Gastroesophageal sphincter (tissue), 4 donors: ENCODE measurements at regions not wholly inside any gene's neighbourhood (a gene's known extent, or its start where the extent isn't known, plus 50 kb on each side); places are given as distances from the start of the nearest gene placed in this dataset.

Experiments used
- ATAC-seq: fragments of 150-250 bp; one replicate; pipeline ENCODE4 v1.9.1; 2016; ENCODE audit warnings: mild to moderate bottlenecking, moderate library complexity
- H3K27ac ChIP-seq, 4 donors: fragments of 200-600 bp; sonication (generic) in 3 of 4; 1 replicate in 3 of 4; 2 replicates in 1 of 4; pipeline ENCODE4 v1.5.1; 2016 to 2019
- H3K27me3 ChIP-seq: fragments of 200-600 bp; sonication (generic); one replicate; pipeline ENCODE4 v1.5.1; 2019
- H3K36me3 ChIP-seq, 2 donors: fragments of 200-600 bp; sonication (generic); one replicate each; pipeline ENCODE4 v1.5.1; 2019; ENCODE audit warnings: control low read depth in 1 of 2
- H3K4me1 ChIP-seq, 3 donors: fragments of 200-600 bp; sonication (generic); 1 replicate in 2 of 3; 2 replicates in 1 of 3; pipeline ENCODE4 v1.5.1; 2016 to 2019; ENCODE audit warnings: control low read depth in 2 of 3
- H3K4me3 ChIP-seq, 2 donors: fragments of 200-600 bp; sonication (generic); one replicate each; pipeline ENCODE4 v1.5.1; 2019; ENCODE audit warnings: mild to moderate bottlenecking in 1 of 2, moderate library complexity in 1 of 2
- H3K9me3 ChIP-seq, 3 donors: fragments of 200-600 bp; sonication (generic); one replicate each; pipeline ENCODE4 v1.5.1; 2017 to 2019; ENCODE audit warnings: control low read depth in 2 of 3
- CTCF ChIP-seq, 4 experiments: fragments of 200-600 bp in 2 of 4; fragments of 450-650 bp in 2 of 4; sonication (generic) in 1 of 4; IDR thresholded peaks; one replicate each; pipeline ENCODE4 v1.5.1; 2017 to 2019; ENCODE audit warnings: antibody characterized with exemption in 4 of 4, mild to moderate bottlenecking in 2 of 4, moderate library complexity in 2 of 4
- EP300 ChIP-seq: sonication (generic); formaldehyde crosslinking; IDR thresholded peaks from one replicate; pipeline ENCODE4 v1.6.1; 2017; ENCODE audit warnings: antibody characterized with exemption, mild to moderate bottlenecking
- POLR2A ChIP-seq, 2 donors: fragments of 450-650 bp; IDR thresholded peaks; one replicate each; pipeline ENCODE4 v1.6.1; 2017; ENCODE audit warnings: antibody characterized with exemption in 2 of 2, mild to moderate bottlenecking in 2 of 2, moderate library complexity in 1 of 2
- POLR2AphosphoS5 ChIP-seq: sonication (generic); formaldehyde crosslinking; IDR thresholded peaks from one replicate; pipeline ENCODE4 v1.6.1; 2017; ENCODE audit warnings: antibody characterized with exemption
- WGBS, 2 donors: methylation state at CpG; one replicate each; pipeline ENCODE4 v1.1.5; 2018; ENCODE audit warnings: low coverage in 1 of 2; 5-methylcytosine and 5-hydroxymethylcytosine counted together

DNA sequence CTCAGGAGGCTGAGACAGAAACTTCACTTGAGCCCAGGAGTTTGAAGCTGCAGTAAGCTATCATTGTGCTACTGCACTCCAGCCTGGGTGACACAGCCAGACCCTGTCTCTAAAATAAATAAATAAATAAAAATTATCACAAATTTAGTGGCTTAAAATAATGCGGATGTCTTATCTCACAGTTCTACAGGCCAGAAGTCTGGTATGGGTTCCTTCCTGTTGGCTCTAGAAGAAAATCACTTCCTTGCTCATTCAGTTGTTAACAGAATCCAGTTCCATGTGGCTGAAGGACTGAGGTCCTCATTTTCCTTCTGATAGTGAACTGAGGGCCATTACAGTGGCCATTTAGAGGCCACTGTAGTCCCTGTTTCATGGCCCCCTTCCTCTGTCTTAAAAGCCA is 94.6 kb upstream of the S1PR1 start:
- H3K4me3 ChIP-seq: no peak overlapping the region
- no peaks in the 10 kb centered on the region for H3K4me1 ChIP-seq
- H3K27ac ChIP-seq: no peak overlapping the region
- no peak for TF ChIP-seq EP300
- TF ChIP-seq POLR2A (IDR thresholded peaks at IDR 0.05): no peak
- no peak for TF ChIP-seq CTCF (IDR thresholded peaks at IDR 0.05)
- TF ChIP-seq POLR2AphosphoS5: no peak
- ATAC-seq: no peak
- no peaks in the 10 kb centered on the region for H3K27me3 ChIP-seq
- H3K36me3 ChIP-seq: no peaks in the 10 kb centered on the region
- WGBS, 2 donors: 71 to 93% methylated on average over 1 of the region's 1 CpG
- H3K9me3 ChIP-seq: no peaks in the 10 kb centered on the region

DNA sequence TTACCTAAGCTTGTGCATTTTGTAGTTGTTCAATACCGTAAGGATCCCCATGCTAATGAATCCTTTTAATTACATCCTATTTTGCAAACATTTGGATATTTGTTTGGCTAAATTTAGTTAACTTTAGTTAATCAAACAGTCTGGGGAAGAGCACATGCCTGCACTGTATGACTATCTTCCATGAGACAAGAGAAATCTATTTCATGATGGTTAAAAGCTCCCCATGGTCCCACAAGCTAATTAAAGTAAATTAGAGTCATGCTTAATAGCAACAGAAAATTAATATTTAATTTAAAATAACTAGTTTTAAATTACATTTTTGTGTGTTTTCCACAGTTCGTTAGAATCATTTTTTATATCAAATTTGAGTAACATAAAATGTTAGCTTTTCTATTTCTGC is 95.4 kb upstream of the S1PR1 start:
- Histone ChIP-seq H3K9me3 (no peaks in the 10 kb centered on the region), H3K36me3 (no peaks in the 10 kb centered on the region), H3K4me3 (no peak overlapping the region), H3K4me1 (no peaks in the 10 kb centered on the region), H3K27ac (no peak overlapping the region), H3K27me3 (no peaks in the 10 kb centered on the region)
- ATAC-seq: no peak
- WGBS, 2 donors: 95 to 100% methylated on average over 2 of the region's 2 CpGs
- TF ChIP-seq POLR2A (IDR thresholded peaks at IDR 0.05) (no peak), POLR2AphosphoS5 (no peak), EP300 (no peak), CTCF (IDR thresholded peaks at IDR 0.05) (no peak)

DNA sequence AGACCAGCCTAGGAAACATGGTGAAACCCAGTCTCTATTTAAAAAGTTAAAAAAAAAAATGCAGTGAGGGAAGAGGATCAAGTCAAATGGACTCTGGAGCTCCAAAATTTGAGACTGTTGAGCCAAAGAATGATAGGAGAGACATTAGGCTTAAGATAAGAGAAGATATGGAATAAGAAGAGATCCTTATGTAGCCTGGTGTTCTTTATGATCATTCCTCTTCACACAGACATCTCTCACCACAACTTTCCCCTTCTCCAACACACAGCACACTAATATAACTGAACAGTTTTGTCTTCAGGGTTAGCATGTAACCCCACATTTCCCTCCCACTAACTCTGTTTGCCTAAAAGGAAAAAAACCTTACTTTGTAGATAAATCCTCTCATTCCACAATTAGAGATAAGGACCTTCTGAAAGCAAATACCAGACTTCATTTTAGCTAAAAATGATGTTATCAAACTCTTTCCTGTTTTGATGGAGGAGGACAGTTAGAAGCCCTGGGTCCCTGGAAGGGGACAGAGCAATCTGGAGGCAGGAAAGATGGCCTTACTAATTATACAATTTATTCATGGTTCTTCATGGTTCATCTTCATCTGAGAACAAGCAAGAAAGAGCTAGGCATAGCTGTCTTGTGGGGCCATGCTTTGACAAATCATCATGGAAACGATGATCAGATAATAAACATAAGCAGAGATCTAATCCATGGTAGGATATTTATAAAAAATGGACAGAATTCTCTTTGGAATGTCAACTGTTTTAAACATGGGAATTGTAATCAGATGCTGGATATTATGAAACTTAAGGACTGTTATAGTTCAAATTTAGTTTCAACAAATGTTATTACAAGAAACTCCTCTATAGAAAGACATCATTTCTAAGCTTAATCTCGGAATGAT is 96.7 kb upstream of the S1PR1 start:
- 60 to 81% methylated on average over 2 of the region's 2 CpGs for WGBS, 2 donors
- no peaks in the 10 kb centered on the region for H3K4me1 ChIP-seq
- no peak for ATAC-seq
- H3K9me3 ChIP-seq: no peaks in the 10 kb centered on the region
- no peak for TF ChIP-seq EP300
- TF ChIP-seq POLR2A (IDR thresholded peaks at IDR 0.05): no peak
- TF ChIP-seq CTCF (IDR thresholded peaks at IDR 0.05): no peak
- TF ChIP-seq POLR2AphosphoS5: no peak
- no peaks in the 10 kb centered on the region for H3K36me3 ChIP-seq
- H3K27ac ChIP-seq: no peak overlapping the region
- no peak overlapping the region for H3K4me3 ChIP-seq
- H3K27me3 ChIP-seq: no peaks in the 10 kb centered on the region

GRCh38 chr1:101139130-101139529 is 97.7 kb upstream of the S1PR1 start:
- H3K27me3 ChIP-seq: no peaks in the 10 kb centered on the region
- no peaks in the 10 kb centered on the region for H3K4me1 ChIP-seq
- 80 to 100% methylated on average over 1 of the region's 1 CpG for WGBS, 2 donors
- no peak overlapping the region for H3K4me3 ChIP-seq
- no peaks in the 10 kb centered on the region for H3K9me3 ChIP-seq
- no peak overlapping the region for H3K27ac ChIP-seq
- no peak for ATAC-seq
- no peaks in the 10 kb centered on the region for H3K36me3 ChIP-seq
- no peak for TF ChIP-seq POLR2A (IDR thresholded peaks at IDR 0.05)
- TF ChIP-seq EP300: no peak
- no peak for TF ChIP-seq POLR2AphosphoS5
- TF ChIP-seq CTCF (IDR thresholded peaks at IDR 0.05): no peak
